ENCODE measurements at regions not wholly inside any gene's neighbourhood (a gene's known extent, or its start where the extent isn't known, plus 50 kb on each side); places are given as distances from the start of the nearest gene placed in this dataset.

DNA sequence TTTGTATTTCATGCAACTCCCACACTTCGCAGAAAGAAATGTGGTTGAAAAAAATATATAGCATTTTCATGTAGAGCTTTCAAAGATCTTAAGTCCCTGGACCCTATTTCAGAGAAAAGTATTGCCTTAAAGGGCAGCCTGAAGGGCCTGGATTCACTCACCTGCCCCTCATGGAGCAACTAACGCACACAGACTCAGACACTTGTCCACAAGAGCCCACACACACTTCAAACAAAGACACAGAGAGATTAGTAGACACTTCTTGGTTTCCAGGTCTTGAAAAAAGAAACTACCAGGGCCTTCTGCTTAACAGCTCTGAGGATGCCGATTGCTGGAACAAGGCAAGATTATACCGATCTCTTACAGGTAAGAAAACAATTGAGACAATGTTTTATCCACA lies 122.2 kb downstream of the ZBTB18 start:
- TF ChIP-seq TCF7L2 (IDR thresholded peaks at IDR 0.05; ENCODE audit: borderline replicate concordance, low read depth, low read length) (no peak), ZNF585B (tag by site-specific recombination; IDR thresholded peaks at IDR 0.05) (no peak), ZNF610 (tag by site-specific recombination; IDR thresholded peaks at IDR 0.05; ENCODE audit: borderline replicate concordance) (no peak), REST (tag by site-specific recombination; IDR thresholded peaks at IDR 0.05) (no peak), ZBTB8A (tag by site-specific recombination; IDR thresholded peaks at IDR 0.05) (no peak), ZNF350 (tag by site-specific recombination; IDR thresholded peaks at IDR 0.05) (no peak)
- TF ChIP-seq, protein P1, sequence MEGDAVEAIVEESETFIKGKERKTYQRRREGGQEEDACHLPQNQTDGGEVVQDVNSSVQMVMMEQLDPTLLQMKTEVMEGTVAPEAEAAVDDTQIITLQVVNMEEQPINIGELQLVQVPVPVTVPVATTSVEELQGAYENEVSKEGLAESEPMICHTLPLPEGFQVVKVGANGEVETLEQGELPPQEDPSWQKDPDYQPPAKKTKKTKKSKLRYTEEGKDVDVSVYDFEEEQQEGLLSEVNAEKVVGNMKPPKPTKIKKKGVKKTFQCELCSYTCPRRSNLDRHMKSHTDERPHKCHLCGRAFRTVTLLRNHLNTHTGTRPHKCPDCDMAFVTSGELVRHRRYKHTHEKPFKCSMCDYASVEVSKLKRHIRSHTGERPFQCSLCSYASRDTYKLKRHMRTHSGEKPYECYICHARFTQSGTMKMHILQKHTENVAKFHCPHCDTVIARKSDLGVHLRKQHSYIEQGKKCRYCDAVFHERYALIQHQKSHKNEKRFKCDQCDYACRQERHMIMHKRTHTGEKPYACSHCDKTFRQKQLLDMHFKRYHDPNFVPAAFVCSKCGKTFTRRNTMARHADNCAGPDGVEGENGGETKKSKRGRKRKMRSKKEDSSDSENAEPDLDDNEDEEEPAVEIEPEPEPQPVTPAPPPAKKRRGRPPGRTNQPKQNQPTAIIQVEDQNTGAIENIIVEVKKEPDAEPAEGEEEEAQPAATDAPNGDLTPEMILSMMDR (tag by site-specific recombination; IDR thresholded peaks at IDR 0.05) = no peak
